ENCODE measurements at regions not wholly inside any gene's neighbourhood (a gene's known extent, or its start where the extent isn't known, plus 50 kb on each side); places are given as distances from the start of the nearest gene placed in this dataset.

GRCh38 chr1:244231572-244232315 is 180.7 kb downstream of the ZBTB18 start:
- Histone ChIP-seq H3K4me3 (peak overlapping the region in 1 of 2 donors; percentile 37), H3K27me3 (no peaks in the 10 kb centered on the region), H3K36me3 (no peaks in the 10 kb centered on the region), H3K4me1 (peaks cover 0 to 14% (median 0%) of the 10 kb centered on the region in 3 donors), H3K9me3 (no peaks in the 10 kb centered on the region), H3K27ac (no peak overlapping the region)
- TF ChIP-seq POLR2AphosphoS5 (IDR thresholded peaks at IDR 0.05) (no peak), CTCF (IDR thresholded peaks at IDR 0.05) (no peak), POLR2A (IDR thresholded peaks at IDR 0.05) (no peak), EP300 (IDR thresholded peaks at IDR 0.05) (no peak)
- WGBS, 2 donors (ENCODE audit: low coverage in 1 of 2) = 20 to 26% methylated on average over 1 to 26 of the region's 27 CpGs
- ATAC-seq = peak; percentile 50

- Histone ChIP-seq H3K9me3 (no peaks in the 10 kb centered on the region), H3K27ac (no peak overlapping the region), H3K27me3 (no peaks in the 10 kb centered on the region), H3K36me3 (no peaks in the 10 kb centered on the region), H3K4me1 (peaks cover 0 to 14% (median 0%) of the 10 kb centered on the region in 3 donors), H3K4me3 (no peak overlapping the region)
- no peak for ATAC-seq
- no peak for TF ChIP-seq EP300 (IDR thresholded peaks at IDR 0.05)
- no peak for TF ChIP-seq POLR2A (IDR thresholded peaks at IDR 0.05)
- TF ChIP-seq CTCF (IDR thresholded peaks at IDR 0.05) = no peak
- TF ChIP-seq POLR2AphosphoS5 (IDR thresholded peaks at IDR 0.05) = no peak
- WGBS, 2 donors (ENCODE audit: low coverage in 1 of 2) = 67 to 100% methylated on average over 1 to 3 of the region's 15 CpGs
Observed at GRCh38 chr1:244234009-244234643, 183.0 kb downstream of the ZBTB18 start.

GRCh38 chr1:244235157-244235556 is 184.1 kb downstream of the ZBTB18 start:
- Histone ChIP-seq H3K4me1 (peaks cover 0 to 14% (median 0%) of the 10 kb centered on the region in 3 donors), H3K4me3 (no peak overlapping the region), H3K27me3 (no peaks in the 10 kb centered on the region), H3K27ac (no peak overlapping the region), H3K9me3 (no peaks in the 10 kb centered on the region), H3K36me3 (no peaks in the 10 kb centered on the region)
- WGBS, 2 donors (ENCODE audit: low coverage in 1 of 2) = 73% methylated on average over 2 of the region's 2 CpGs; no CpG with 5 or more reads in 1 of the 2 donors
- TF ChIP-seq POLR2A (IDR thresholded peaks at IDR 0.05) = no peak
- TF ChIP-seq EP300 (IDR thresholded peaks at IDR 0.05) = no peak
- TF ChIP-seq POLR2AphosphoS5 (IDR thresholded peaks at IDR 0.05) = no peak
- no peak for TF ChIP-seq CTCF (IDR thresholded peaks at IDR 0.05)
- no peak for ATAC-seq

DNA sequence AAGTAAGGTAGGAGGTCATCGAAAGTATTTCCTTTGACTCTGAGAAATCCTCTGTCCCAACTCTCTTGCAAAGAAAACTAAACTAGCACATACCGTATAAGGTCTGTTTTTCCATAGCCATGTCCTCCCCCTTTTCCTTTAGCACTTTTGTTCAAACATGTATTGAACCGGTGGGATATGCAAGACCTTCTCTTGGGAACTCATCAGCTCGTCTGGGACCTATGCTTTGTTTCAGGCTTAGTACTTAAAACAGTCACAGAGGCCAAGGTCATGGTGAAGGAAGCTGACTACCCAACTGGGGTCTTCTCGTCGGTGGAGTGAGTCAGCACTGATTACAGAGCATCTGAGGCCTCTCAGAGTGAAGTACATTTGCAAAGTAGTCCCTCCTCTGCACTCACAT is 185.0 kb downstream of the ZBTB18 start:
- no peaks in the 10 kb centered on the region for H3K36me3 ChIP-seq
- WGBS, 2 donors (ENCODE audit: low coverage in 1 of 2) = 73 to 96% methylated on average over 6 of the region's 6 CpGs
- peaks cover 0 to 11% (median 0%) of the 10 kb centered on the region in 3 donors for H3K4me1 ChIP-seq
- no peaks in the 10 kb centered on the region for H3K9me3 ChIP-seq
- no peak overlapping the region for H3K27ac ChIP-seq
- no peaks in the 10 kb centered on the region for H3K27me3 ChIP-seq
- TF ChIP-seq POLR2A (IDR thresholded peaks at IDR 0.05) (no peak), CTCF (IDR thresholded peaks at IDR 0.05) (no peak), EP300 (IDR thresholded peaks at IDR 0.05) (no peak), POLR2AphosphoS5 (IDR thresholded peaks at IDR 0.05) (no peak)
- no peak overlapping the region for H3K4me3 ChIP-seq
- no peak for ATAC-seq

- TF ChIP-seq POLR2A (IDR thresholded peaks at IDR 0.05) (no peak), CTCF (IDR thresholded peaks at IDR 0.05) (no peak), EP300 (IDR thresholded peaks at IDR 0.05) (no peak), POLR2AphosphoS5 (IDR thresholded peaks at IDR 0.05) (no peak)
- H3K4me3 ChIP-seq = no peak overlapping the region
- WGBS, 2 donors (ENCODE audit: low coverage in 1 of 2) = 84 to 89% methylated on average over 7 of the region's 7 CpGs
- no peaks in the 10 kb centered on the region for H3K36me3 ChIP-seq
- H3K4me1 ChIP-seq = peaks cover 0 to 5% (median 0%) of the 10 kb centered on the region in 3 donors
- no peaks in the 10 kb centered on the region for H3K27me3 ChIP-seq
- H3K27ac ChIP-seq = no peak overlapping the region
- no peak for ATAC-seq
- H3K9me3 ChIP-seq = no peaks in the 10 kb centered on the region
Observed at GRCh38 chr1:244236721-244237120, 185.6 kb downstream of the ZBTB18 start.
